GM18858 (cell line): ENCODE measurements at regions not wholly inside any gene's neighbourhood (a gene's known extent, or its start where the extent isn't known, plus 50 kb on each side); places are given as distances from the start of the nearest gene placed in this dataset.
A peak's percentile ranks its signal among the peaks of the same experiment; 100 is the strongest.
"Not testable (repeated sequence)": the region's sequence is repeated elsewhere in the genome, so short reads cannot be mapped to it uniquely, and the experiment has no call there.

Source experiments
- ATAC-seq: cut with Tn5 transposase; IDR thresholded peaks from one replicate; pipeline ENCODE4 v1.9.1; 2021; ENCODE audit not compliant: unreplicated experiment

GRCh38 chr17:56690441-56691291, 97.2 kb downstream of the NOG start:
- no peak for ATAC-seq

DNA sequence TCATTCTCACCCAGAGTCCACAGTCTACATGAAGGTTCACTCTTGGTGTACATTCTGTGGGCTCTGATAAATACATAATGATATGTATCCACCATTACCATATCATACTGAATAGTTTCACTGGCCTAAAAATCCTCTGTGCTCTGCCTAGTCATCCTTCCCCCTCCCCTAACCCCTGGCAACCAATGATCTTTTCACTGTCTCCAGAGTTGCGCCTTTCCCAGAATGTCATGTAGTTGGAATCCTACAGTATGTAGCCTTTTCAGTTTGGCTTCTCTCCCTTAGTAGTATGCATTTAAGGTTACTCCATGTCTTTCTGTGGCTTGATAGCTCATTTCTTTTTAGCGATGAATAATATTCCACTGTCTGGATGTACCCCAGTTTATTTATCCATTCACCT, 101.3 kb downstream of the NOG start:
- ATAC-seq: no peak

DNA sequence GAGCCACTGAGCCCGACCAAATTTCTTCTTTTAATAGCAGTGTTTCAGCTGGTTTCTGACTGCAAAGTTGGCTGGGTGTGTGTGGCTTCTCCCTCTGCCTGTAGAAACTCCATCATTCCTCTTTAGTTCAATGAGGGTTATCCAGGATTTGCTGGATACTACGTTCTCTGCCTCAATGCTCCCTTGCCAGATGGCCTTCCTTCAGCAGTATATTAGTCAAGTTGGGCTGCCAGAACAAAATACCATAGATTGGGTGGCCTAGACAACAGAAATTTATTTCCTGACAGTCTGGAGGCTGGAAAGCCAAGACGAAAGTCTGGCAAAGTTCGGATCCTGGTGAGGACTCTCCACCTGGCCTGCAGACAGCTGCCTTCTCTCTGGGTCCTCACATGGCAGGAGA, 103.7 kb downstream of the NOG start:
- ATAC-seq: no peak

DNA sequence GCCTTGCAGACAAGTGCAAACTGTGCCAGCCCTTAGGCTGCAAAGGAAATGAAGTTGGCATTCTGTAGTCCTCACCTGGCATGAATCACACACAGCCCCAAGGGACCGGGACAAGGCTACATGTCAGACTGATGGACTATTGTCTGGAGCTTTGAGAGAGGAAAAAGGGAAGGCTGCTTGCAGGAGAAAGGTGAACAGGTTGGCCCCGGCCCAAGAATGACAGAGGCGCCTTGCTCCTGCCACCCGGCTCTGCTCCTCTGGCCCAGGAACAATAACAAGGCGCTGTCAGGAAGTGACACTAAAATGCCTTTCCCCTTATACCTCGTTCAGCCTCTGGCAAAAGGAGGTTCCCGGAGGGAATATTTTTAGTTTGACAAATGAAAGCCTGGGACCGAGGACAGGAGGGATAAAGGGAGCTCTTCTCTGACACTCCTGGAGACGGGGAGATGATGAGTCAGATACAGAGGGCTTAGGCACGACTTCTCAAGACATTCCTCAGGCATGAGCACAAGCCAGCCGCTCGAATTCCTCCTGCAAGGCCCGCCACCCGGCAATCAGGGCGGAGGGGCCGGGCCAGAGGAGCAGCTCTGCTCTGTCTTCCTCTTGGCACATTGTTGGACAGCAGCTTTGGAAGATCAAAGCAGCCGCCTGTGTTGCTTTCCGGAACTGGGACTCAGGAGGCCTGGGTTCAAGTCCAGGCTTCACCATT, 105.8 kb downstream of the NOG start:
- ATAC-seq: no peak

- ATAC-seq: no peak
These were observed 107.5 kb downstream of the NOG start for GRCh38 chr17:56700919-56701420.

DNA sequence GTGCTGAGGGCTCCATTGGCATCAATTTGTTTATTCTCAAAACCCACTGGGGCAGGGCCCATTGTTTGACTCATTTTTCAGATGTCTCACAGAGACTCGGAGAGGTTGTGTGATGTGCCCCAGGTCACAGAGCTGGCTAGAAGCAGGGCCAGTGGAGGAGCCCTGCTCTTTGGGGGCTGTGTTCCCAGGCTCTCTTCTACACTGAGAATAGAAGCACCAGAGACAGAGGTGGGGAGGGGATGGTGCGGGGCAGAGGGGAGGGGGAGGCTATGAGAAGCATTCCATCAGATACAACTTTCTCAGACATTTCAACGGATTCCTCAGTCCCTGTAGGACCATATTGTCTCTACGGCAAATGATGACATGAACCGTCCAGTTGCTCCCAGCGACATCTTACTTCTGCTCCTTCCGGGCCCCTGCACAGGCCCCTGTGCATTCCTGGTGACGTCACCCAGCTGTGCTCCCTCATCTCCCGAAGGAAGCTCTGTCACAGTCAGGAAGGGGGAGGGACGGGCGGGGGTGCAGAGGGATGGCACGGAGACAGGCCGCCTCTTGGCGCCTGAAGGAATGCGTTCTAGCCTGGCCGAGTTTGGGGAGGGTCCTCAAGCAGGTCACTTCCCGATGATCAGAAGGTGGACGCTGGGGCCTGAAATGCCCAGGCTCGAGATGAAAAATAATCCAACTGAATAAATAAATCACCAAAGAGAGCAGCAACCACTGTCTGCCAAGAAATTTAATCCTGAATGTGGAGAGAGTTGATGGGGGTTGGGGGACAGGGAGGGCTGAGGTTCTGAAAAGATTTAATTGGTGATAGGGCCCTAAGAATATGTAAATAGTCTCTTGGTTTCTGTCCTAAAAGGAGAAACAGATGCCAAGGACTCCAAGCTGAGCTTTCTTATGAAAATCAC, 114.1 kb downstream of the NOG start:
- no peak for ATAC-seq

DNA sequence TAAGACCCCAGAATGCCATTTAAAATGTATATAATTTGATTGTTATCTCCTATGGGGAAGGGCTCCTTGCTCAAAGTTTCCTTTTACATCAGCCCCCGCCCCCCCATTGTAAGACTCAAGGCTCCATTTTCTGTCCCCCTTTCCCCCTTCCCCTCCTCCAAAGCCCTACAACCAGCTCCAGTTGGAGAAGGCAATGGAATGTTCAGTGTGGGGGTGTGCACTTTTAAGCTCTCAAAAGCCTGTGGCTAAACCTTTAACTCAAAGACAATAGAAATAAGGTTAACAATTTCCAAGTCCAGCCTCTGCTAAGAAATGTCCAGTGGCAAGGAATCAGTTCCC, 114.7 kb downstream of the NOG start:
- ATAC-seq: no peak

DNA sequence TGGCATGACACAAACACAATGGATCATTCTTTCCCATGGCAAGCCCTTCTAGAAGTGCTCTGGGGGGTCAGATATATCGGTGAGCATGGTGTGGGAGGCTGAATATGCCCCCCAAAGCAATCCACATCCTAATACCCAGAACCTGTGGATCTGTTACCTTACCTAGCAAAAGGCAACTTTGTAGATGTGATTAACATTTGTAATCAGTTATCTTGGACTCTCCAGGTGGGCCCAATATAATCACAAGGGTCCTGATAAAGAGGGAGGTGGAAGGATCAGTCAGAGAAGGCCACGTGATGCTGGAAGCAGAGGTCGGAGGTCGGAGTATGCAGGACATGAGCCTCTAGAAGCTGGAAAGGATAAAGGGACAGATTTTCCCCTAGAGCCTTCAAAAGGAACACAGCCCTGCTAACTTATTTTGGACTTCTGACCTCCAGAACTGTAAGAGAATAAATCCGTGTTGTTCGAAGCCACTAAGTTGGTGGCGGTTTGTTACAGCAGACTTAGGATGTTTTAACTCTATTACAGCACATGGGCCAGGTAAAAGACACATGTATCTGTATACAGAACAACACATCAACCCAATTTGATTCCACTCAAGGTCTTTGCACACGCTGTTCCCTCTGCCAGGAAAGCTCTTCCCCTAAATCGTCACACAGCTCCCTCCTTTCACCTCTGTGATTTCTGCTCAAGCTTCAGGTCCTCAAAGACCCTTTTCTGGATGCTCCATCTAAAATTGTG, 115.3 kb downstream of the NOG start:
- no peak for ATAC-seq

DNA sequence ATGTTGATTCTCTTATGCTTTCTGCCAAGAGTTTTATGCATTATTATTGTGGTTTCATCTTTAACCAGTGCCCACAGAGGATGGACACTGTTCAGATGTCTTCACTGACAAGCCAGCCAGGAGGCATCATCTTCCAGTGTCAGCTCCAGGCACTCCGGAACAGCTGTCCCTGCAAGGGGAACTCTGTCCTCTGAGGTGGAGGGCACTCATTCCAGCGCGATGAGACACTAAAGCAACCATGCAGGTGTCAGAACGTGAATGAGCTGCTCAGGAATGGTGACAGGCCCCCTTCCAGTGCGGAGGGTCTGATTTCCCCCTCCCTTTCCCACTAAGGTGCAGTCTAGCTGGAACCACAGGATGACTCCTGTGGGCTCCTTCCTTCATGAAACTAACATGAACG, 117.5 kb downstream of the NOG start:
- no peak for ATAC-seq

DNA sequence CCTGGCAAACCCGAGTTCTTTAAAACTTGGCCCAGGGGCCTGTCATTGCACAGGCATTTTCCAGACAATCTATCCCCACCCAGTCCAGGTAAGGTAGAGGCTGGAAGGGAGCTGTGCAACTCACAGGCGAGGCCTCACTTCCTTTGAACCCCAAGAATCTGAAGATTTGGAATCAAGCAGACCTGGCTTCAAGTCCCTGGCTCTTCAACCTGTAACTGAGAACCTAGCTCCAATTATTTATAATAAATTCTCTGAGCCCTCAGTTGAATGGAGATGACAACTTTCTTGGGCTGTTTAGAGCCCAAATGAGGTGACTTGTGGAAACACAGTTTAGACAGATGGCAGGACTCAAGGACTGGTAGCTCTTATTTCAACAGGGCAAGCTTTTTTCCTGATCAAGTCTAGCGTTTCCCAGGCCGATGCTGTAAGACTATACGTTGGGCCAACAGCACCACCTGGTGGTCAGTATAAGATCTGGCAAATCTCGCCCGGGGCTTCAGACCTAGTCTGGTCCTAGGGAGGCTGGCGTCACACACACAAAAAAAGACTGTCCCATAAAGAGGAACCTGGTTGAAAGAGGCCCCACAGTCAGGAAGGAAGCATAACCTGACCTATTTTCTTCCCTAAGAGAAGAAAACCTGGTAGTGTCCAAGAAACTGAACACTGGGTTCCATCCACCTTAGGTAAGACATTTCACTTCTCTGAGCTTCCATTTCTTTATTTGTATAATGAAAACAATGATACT, 117.9 kb downstream of the C17orf67 start:
- peak; percentile 84 for ATAC-seq

DNA sequence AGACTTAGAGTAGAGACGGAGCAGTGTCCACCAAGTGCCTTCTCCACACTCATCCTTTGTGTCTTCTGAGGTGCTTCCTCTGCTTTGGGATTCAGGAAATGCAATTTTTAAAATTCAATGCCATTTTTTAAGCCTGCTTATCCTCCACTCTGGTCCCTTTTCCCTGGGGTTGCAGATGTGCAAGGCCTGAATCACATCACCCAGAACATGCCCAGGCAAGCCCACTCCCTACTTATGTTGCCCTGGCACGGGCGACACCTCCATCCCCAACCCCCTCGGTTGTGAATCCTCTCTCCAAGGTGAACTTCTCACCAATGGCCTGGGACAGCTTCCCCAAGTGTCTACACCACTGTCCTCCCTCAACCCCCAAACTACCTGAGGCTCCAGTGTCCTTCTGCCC, 116.2 kb downstream of the C17orf67 start:
- no peak for ATAC-seq

- ATAC-seq: no peak
These were observed 115.2 kb downstream of the C17orf67 start for GRCh38 chr17:56718515-56718914.

GRCh38 chr17:56723421-56723820, 110.3 kb downstream of the C17orf67 start:
- no peak for ATAC-seq

GRCh38 chr17:56724664-56725063, 109.1 kb downstream of the C17orf67 start:
- no peak for ATAC-seq

DNA sequence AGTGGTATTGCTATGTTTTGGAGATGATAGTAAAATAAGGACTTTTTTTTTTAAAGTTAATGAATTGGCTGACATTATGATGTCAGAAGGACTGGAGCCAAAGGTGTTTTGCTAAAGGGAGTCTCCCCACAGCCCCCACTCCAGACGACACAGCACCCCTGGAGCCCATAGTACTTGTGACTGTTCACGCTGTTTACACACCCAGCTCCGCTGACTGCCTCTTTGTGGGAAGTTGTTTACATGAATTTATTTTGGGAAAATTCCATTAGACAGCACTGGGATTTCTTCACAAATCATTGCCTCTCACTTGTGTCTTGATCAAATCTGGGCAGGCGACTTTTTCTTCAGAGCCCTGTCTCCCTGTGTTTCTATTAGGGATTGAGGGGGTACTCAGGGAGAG, 108.6 kb downstream of the C17orf67 start:
- ATAC-seq: no peak

DNA sequence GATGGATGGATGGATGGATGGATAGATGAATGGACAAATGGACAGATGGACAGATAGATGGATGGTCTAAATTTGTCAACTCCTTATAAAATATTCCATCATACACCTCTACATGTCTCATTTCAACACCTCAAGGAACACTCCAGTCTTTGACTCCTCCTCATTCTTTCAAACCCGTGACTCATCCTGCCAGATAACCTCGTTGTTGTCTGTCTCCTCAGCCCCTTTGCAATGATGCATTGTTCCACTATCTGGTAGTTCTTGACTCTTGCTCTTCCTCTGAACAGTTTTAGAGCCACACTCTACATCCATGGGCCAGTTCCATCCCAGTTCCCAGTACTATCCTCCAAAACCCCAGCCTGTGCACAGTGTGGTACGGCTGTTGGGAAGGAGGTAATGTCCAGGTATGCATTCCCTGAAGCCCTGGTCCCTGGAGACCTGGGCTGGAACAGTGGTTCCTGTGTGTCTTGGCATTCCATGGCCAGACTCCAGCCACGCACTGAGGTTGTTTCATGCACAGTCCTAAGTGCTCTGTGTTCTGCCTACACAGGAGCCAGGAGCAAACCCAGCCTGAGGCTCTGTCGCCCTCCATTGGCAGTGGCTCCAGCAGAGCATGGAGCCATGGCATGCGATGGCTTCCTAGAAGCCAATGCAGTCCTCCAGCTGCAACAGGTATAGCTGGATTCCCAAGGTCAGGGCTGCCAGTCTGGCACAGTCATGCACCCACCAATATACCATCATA, 105.7 kb downstream of the C17orf67 start:
- ATAC-seq: no peak

DNA sequence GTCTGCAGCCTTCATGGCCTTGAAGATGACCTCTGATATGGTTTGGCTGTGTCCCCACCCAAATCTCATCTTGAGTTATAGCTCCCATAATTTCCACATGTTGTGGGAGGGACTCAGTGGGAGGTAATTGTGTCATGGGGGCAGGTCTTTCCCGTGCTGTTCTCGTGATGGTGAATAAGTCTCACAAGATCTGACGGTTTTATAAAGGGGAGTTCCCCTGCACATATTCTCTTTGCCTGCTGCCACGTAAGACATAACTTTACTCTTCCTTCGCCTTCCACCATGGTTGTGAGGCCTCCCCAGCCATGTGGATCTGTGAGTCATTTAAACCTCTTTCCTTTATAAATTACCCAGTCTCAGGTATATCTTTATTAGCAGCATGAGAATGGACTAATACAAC, 102.6 kb downstream of the C17orf67 start:
- not testable (repeated sequence) for ATAC-seq

DNA sequence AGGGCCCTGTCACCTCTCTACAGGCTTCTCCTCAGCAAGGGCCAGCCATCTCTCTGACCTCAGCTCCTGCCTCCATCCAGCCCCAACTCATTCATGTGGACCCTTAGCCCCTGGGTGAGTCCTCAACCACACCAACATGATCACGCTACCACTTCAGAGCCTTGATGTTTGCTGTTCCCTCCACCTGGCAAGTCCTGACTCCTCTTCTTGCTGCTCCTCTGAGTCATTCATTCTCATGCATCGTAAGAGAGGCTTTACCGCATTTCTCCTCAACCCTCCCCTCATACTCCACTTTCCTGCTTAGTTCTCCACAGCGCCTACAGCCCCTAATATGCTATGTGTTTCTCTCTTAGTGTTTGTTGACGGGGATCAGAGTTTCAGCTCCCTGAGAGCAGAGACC, 99.9 kb downstream of the C17orf67 start:
- ATAC-seq: no peak

DNA sequence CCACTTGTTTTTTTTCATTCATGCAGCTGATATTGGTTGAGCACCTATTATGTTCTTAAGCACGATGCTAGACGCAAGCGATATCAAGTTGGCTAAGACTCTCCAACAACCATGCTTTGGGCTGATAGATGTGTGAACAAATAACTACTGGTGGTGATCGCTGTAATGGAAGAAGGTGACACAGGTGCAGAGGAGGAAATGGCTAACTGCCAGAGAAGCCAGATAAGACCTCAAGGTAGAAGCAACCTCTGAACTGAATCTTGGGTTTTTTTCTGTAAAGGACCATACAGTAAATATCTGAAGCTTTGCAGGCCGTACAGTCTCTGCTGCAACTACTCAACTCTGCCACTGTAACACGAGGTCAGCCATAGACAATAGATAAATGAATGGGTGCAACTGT, 97.9 kb downstream of the C17orf67 start:
- ATAC-seq: no peak
